Neural progenitor cell (in vitro differentiated cells): ENCODE measurements at regions not wholly inside any gene's neighbourhood (a gene's known extent, or its start where the extent isn't known, plus 50 kb on each side); places are given as distances from the start of the nearest gene placed in this dataset.

ENCODE experiments used
- DNase-seq: peaks from one replicate; pipeline ENCODE4 v3.0.0-alpha.2; 2016; ENCODE audit warnings: low spot score
- H2AFZ ChIP-seq: fragments of 200-600 bp; sonication (generic); replicated peaks from 2 replicates; pipeline ENCODE4 v1.6.1; 2016; ENCODE audit warnings: antibody characterized with exemption
- H3F3A ChIP-seq: fragments of 200-600 bp; sonication (generic); 2 replicates; pipeline ENCODE4 v1.6.1; 2016; ENCODE audit warnings: antibody characterized with exemption, low read depth
- H3K27ac ChIP-seq: fragments of 200-600 bp; sonication (generic); 2 replicates; pipeline ENCODE4 v1.5.1; 2016; ENCODE audit warnings: mild to moderate bottlenecking
- H3K27me3 ChIP-seq: fragments of 200-600 bp; sonication (generic); 2 replicates; pipeline ENCODE4 v1.6.1; 2016; ENCODE audit warnings: mild to moderate bottlenecking, moderate library complexity
- H3K36me3 ChIP-seq: fragments of 200-600 bp; sonication (generic); 2 replicates; pipeline ENCODE4 v1.5.1; 2016
- H3K4me1 ChIP-seq: fragments of 200-600 bp; sonication (generic); 2 replicates; pipeline ENCODE4 v1.6.1; 2016; ENCODE audit warnings: mixed run types
- H3K4me2 ChIP-seq: fragments of 200-600 bp; sonication (generic); 2 replicates; pipeline ENCODE4 v1.6.1; 2016
- H3K4me3 ChIP-seq: fragments of 200-600 bp; sonication (generic); 2 replicates; pipeline ENCODE4 v1.5.1; 2016
- H3K79me2 ChIP-seq: fragments of 200-600 bp; sonication (generic); 2 replicates; pipeline ENCODE4 v1.6.1; 2016; ENCODE audit warnings: low read depth
- H3K9ac ChIP-seq: fragments of 200-600 bp; sonication (generic); 2 replicates; pipeline ENCODE4 v1.6.1; 2016
- H3K9me3 ChIP-seq: fragments of 200-600 bp; sonication (generic); 2 replicates; pipeline ENCODE4 v1.5.1; 2016; ENCODE audit warnings: low read depth
- H4K20me1 ChIP-seq: fragments of 200-600 bp; sonication (generic); 2 replicates; pipeline ENCODE4 v1.6.1; 2016; ENCODE audit warnings: low read depth
- H3K27ac Mint-ChIP-seq: 3 replicates; pipeline ENCODE4 v1.8.0; 2021; ENCODE audit warnings: mixed read lengths
- H3K27me3 Mint-ChIP-seq: 2 replicates; pipeline ENCODE4 v1.8.0; 2022; ENCODE audit warnings: low read depth, mild to moderate bottlenecking, inconsistent platforms, moderate library complexity, mixed read lengths; ENCODE audit not compliant: insufficient read depth
- H3K36me3 Mint-ChIP-seq: 3 replicates; pipeline ENCODE4 v1.8.0; 2021; ENCODE audit warnings: mixed read lengths
- H3K4me1 Mint-ChIP-seq: 3 replicates; pipeline ENCODE4 v1.8.0; 2021; ENCODE audit warnings: mixed read lengths
- H3K4me3 Mint-ChIP-seq: 3 replicates; pipeline ENCODE4 v1.8.0; 2021; ENCODE audit warnings: mild to moderate bottlenecking, moderate library complexity, mixed read lengths
- H3K9me3 Mint-ChIP-seq: 3 replicates; pipeline ENCODE4 v1.8.0; 2020; ENCODE audit warnings: mixed read lengths
- EZH2 ChIP-seq: fragments of 200-600 bp; sonication (generic); IDR thresholded peaks from 2 replicates; pipeline ENCODE4 v1.6.1; 2017; ENCODE audit warnings: antibody characterized with exemption, mild to moderate bottlenecking, moderate library complexity
- EZH2phosphoT487 ChIP-seq: fragments of 200-600 bp; sonication (generic); IDR thresholded peaks from 2 replicates; pipeline ENCODE4 v1.6.1; 2017; ENCODE audit warnings: antibody characterized with exemption
- TF ChIP-seq, protein P1 (sequence below): fragments of 200-600 bp; sonication (generic); IDR thresholded peaks from 2 replicates; pipeline ENCODE4 v1.5.1; 2017; ENCODE audit warnings: antibody characterized with exemption, mild to moderate bottlenecking

DNA sequence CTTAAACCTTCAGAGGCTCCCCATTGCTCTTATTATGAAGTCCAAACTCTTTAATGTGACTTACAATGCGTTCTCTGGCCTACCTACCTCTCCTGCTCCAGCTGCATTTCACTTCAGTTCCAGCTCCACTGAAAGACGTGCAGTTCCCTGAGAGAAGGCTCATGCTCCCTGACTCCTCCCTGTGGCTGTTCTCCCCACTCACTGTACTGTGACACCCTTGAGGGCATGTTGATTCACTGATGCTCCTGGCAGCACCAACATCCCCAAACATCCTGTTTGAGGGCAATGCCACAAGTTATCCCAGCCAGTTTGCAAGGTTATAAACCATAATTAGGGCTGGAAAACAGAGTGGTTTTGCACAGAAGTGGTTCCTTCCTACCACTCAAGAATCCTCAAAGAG is 111.2 kb downstream of the LSM5 start:
- H3K4me3 ChIP-seq = no peak overlapping the region
- no peak overlapping the region for H3K4me2 ChIP-seq
- H3F3A ChIP-seq = no peaks in the 10 kb centered on the region
- no peak overlapping the region for H3K27ac ChIP-seq
- Mint-ChIP-seq H3K9me3 (no peaks in the 10 kb centered on the region), H3K27ac (no peak overlapping the region), H3K4me1 (peaks cover 4% of the 10 kb centered on the region), H3K4me3 (no peak overlapping the region), H3K36me3 (no peaks in the 10 kb centered on the region), H3K27me3 (peaks cover 15% of the 10 kb centered on the region)
- H4K20me1 ChIP-seq = no peaks in the 10 kb centered on the region
- peaks cover 4% of the 10 kb centered on the region for H3K27me3 ChIP-seq
- H3K9me3 ChIP-seq = no peaks in the 10 kb centered on the region
- DNase-seq = no peak
- no peaks in the 10 kb centered on the region for H3K36me3 ChIP-seq
- no peak overlapping the region for H3K9ac ChIP-seq
- H2AFZ ChIP-seq = no peak overlapping the region
- peaks cover 6% of the 10 kb centered on the region for H3K4me1 ChIP-seq
- no peaks in the 10 kb centered on the region for H3K79me2 ChIP-seq
- no peak for TF ChIP-seq EZH2
- TF ChIP-seq, protein P1, sequence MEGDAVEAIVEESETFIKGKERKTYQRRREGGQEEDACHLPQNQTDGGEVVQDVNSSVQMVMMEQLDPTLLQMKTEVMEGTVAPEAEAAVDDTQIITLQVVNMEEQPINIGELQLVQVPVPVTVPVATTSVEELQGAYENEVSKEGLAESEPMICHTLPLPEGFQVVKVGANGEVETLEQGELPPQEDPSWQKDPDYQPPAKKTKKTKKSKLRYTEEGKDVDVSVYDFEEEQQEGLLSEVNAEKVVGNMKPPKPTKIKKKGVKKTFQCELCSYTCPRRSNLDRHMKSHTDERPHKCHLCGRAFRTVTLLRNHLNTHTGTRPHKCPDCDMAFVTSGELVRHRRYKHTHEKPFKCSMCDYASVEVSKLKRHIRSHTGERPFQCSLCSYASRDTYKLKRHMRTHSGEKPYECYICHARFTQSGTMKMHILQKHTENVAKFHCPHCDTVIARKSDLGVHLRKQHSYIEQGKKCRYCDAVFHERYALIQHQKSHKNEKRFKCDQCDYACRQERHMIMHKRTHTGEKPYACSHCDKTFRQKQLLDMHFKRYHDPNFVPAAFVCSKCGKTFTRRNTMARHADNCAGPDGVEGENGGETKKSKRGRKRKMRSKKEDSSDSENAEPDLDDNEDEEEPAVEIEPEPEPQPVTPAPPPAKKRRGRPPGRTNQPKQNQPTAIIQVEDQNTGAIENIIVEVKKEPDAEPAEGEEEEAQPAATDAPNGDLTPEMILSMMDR = no peak
- no peak for TF ChIP-seq EZH2phosphoT487

DNA sequence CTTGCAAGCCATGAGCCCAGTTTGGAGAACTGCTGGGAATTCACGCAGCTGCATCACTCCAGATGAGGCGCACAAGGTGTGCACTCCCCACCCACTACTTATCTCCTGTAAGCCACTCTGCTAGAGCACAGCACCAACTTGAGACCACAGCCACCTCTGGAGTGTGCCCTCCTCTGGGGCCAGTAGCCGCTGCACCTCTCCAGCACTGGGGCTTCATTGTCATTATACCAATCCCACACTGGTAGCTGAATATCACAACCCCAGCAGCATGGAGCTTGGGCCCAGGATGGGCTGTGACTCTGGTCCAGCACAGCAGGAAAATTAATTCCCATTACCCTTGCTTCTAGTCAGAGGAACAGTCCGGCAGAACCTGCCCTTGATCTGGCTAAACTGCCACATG is 125.6 kb downstream of the LSM5 start:
- no peak overlapping the region for H2AFZ ChIP-seq
- H3K27ac ChIP-seq = no peak overlapping the region
- H3K4me1 ChIP-seq = no peaks in the 10 kb centered on the region
- peaks cover 2% of the 10 kb centered on the region for H3K27me3 Mint-ChIP-seq
- no peak overlapping the region for H3K27ac Mint-ChIP-seq
- no peaks in the 10 kb centered on the region for H3F3A ChIP-seq
- H3K79me2 ChIP-seq = no peaks in the 10 kb centered on the region
- H3K9ac ChIP-seq = no peak overlapping the region
- no peaks in the 10 kb centered on the region for H4K20me1 ChIP-seq
- no peaks in the 10 kb centered on the region for H3K9me3 ChIP-seq
- no peak for TF ChIP-seq EZH2
- TF ChIP-seq, protein P1 = no peak
- TF ChIP-seq EZH2phosphoT487 = no peak
- peaks cover 4% of the 10 kb centered on the region for H3K4me1 Mint-ChIP-seq
- H3K27me3 ChIP-seq = peaks cover 18% of the 10 kb centered on the region
- no peak overlapping the region for H3K4me2 ChIP-seq
- H3K4me3 Mint-ChIP-seq = no peak overlapping the region
- no peak overlapping the region for H3K4me3 ChIP-seq
- no peaks in the 10 kb centered on the region for H3K36me3 ChIP-seq
- no peaks in the 10 kb centered on the region for H3K36me3 Mint-ChIP-seq
- DNase-seq = no peak
- no peaks in the 10 kb centered on the region for H3K9me3 Mint-ChIP-seq

DNA sequence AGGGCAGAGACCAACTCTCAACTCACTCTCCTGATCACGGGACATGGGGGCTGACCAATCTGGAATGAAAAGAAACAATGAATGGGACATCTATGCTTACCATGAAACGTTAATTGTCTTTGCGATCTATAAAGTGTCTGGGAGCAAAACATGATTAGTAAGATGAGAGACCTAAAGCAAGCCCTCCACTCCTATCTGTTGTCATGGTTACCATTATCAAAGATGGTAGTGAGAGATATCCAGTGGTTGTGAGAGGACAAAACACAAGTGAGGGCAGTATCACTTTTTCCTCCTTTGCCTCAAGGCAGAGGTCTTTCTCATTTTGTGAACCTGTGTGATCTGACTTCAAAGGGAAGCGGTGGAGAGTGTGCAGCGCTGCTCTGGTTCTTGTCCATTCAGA is 130.1 kb downstream of the LSM5 start:
- H2AFZ ChIP-seq = no peak overlapping the region
- Mint-ChIP-seq H3K4me1 (peaks cover 17% of the 10 kb centered on the region), H3K9me3 (no peaks in the 10 kb centered on the region), H3K4me3 (no peak overlapping the region), H3K27me3 (no peaks in the 10 kb centered on the region), H3K27ac (no peak overlapping the region), H3K36me3 (no peaks in the 10 kb centered on the region)
- TF ChIP-seq EZH2phosphoT487 (no peak), EZH2 (no peak)
- TF ChIP-seq, protein P1 = no peak
- H3K9me3 ChIP-seq = no peaks in the 10 kb centered on the region
- no peaks in the 10 kb centered on the region for H3F3A ChIP-seq
- H3K4me2 ChIP-seq = no peak overlapping the region
- no peak overlapping the region for H3K27ac ChIP-seq
- no peak overlapping the region for H3K4me3 ChIP-seq
- no peaks in the 10 kb centered on the region for H3K4me1 ChIP-seq
- no peak overlapping the region for H3K9ac ChIP-seq
- no peaks in the 10 kb centered on the region for H3K36me3 ChIP-seq
- no peaks in the 10 kb centered on the region for H3K79me2 ChIP-seq
- H3K27me3 ChIP-seq = peaks cover 26% of the 10 kb centered on the region
- H4K20me1 ChIP-seq = no peaks in the 10 kb centered on the region
- no peak for DNase-seq
